Brain microvascular endothelial cell (primary cell): ENCODE measurements at regions not wholly inside any gene's neighbourhood (a gene's known extent, or its start where the extent isn't known, plus 50 kb on each side); places are given as distances from the start of the nearest gene placed in this dataset.

Experiments
- DNase-seq: peaks from one replicate; pipeline ENCODE4 v3.0.0-alpha.2; 2020
- H3K27ac ChIP-seq: fragments of 250-450 bp; sonication (Bioruptor Pico); 2 replicates; pipeline ENCODE4 v1.5.1; 2020; ENCODE audit warnings: mild to moderate bottlenecking, moderate library complexity
- H3K27me3 ChIP-seq: fragments of 250-450 bp; sonication (Bioruptor Pico); replicated peaks from 2 replicates; pipeline ENCODE4 v1.5.1; 2020; ENCODE audit warnings: mild to moderate bottlenecking
- H3K36me3 ChIP-seq: fragments of 250-450 bp; sonication (Bioruptor Pico); replicated peaks from 2 replicates; pipeline ENCODE4 v1.5.1; 2020; ENCODE audit warnings: mild to moderate bottlenecking
- H3K4me3 ChIP-seq: 2 replicates; pipeline ENCODE4 v1.5.1; 2011; ENCODE audit warnings: low read depth, mild to moderate bottlenecking, control low read depth, low read length, moderate library complexity
- CTCF ChIP-seq: IDR thresholded peaks from 2 replicates; pipeline ENCODE4 v1.5.1; 2011; ENCODE audit warnings: low read depth, mild to moderate bottlenecking, moderate library complexity, low read length, control low read depth, inconsistent platforms; ENCODE audit errors: missing control alignments
- in situ Hi-C: cut with HindIII; loops from 2 replicates; pipeline ENCODE4 v1.10.0; 2017; ENCODE audit warnings: low sequenced_read_pairs, low pct_ligation_motif_present

- Histone ChIP-seq H3K27me3 (no peaks in the 10 kb centered on the region), H3K27ac (no peak overlapping the region), H3K4me3 (no peak overlapping the region), H3K36me3 (no peaks in the 10 kb centered on the region)
- no peak for DNase-seq
- in situ Hi-C loops = no loop called here
- no peak for TF ChIP-seq CTCF
Measured at GRCh38 chr2:123717636-123718334, 307.3 kb upstream of the CNTNAP5 start.

- in situ Hi-C loops = no loop called here
- Histone ChIP-seq H3K36me3 (no peaks in the 10 kb centered on the region), H3K27ac (no peak overlapping the region), H3K27me3 (no peaks in the 10 kb centered on the region), H3K4me3 (no peak overlapping the region)
- no peak for TF ChIP-seq CTCF
- DNase-seq = no peak
Measured at GRCh38 chr2:123720760-123721159, 304.3 kb upstream of the CNTNAP5 start.

GRCh38 chr2:123723706-123724105, 301.4 kb upstream of the CNTNAP5 start:
- DNase-seq = no peak
- in situ Hi-C loops = no loop called here
- no peak overlapping the region for H3K27ac ChIP-seq
- no peak overlapping the region for H3K4me3 ChIP-seq
- H3K27me3 ChIP-seq = no peaks in the 10 kb centered on the region
- H3K36me3 ChIP-seq = no peaks in the 10 kb centered on the region
- no peak for TF ChIP-seq CTCF

- TF ChIP-seq CTCF = no peak
- Histone ChIP-seq H3K27ac (no peak overlapping the region), H3K4me3 (no peak overlapping the region), H3K36me3 (no peaks in the 10 kb centered on the region), H3K27me3 (no peaks in the 10 kb centered on the region)
- DNase-seq = no peak
- in situ Hi-C loops = no loop called here
Measured at GRCh38 chr2:123732563-123732962, 292.5 kb upstream of the CNTNAP5 start.

GRCh38 chr2:123737371-123737770, 287.7 kb upstream of the CNTNAP5 start:
- TF ChIP-seq CTCF = no peak
- Histone ChIP-seq H3K36me3 (no peaks in the 10 kb centered on the region), H3K27me3 (no peaks in the 10 kb centered on the region), H3K27ac (no peak overlapping the region), H3K4me3 (no peak overlapping the region)
- in situ Hi-C loops = no loop called here
- DNase-seq = no peak

- DNase-seq = no peak
- Histone ChIP-seq H3K4me3 (no peak overlapping the region), H3K27ac (no peak overlapping the region), H3K36me3 (no peaks in the 10 kb centered on the region), H3K27me3 (no peaks in the 10 kb centered on the region)
- TF ChIP-seq CTCF = no peak
- in situ Hi-C loops = no loop called here
Measured at GRCh38 chr2:123738643-123739042, 286.4 kb upstream of the CNTNAP5 start.
